A549 (cell line): ENCODE measurements at regions not wholly inside any gene's neighbourhood (a gene's known extent, or its start where the extent isn't known, plus 50 kb on each side); places are given as distances from the start of the nearest gene placed in this dataset.

Experiments
- ATAC-seq, 2 experiments: fragments of 200-7000 bp in 1 of 2; fragments of >200 bp in 1 of 2; cut with Nextera tagmentation in 1 of 2; cut with Tn5 transposase in 1 of 2; 3 replicates each; pipeline versions ENCODE4 v1.8.0 to v1.9.1; 2018 to 2020; ENCODE audit warnings: mild to moderate bottlenecking in 1 of 2, moderate library complexity in 1 of 2
- CTCF ChIA-PET: fragments of 300-600 bp; sonication (Branson Sonifier 250); formaldehyde crosslinking; extraction: SDS; loops from one replicate; lab custom pipeline; 2021; ENCODE audit warnings: antibody characterized with exemption, inconsistent platforms; lab: Yijun Ruan, JAX
- POLR2A ChIA-PET: fragments of 350-600 bp; formaldehyde crosslinking; extraction: SDS; loops from one replicate; lab custom pipeline; 2021; ENCODE audit warnings: antibody characterized with exemption, inconsistent platforms; lab: Yijun Ruan, JAX
- DNase-seq, 2 experiments: peaks; one replicate each; pipeline versions ENCODE4 v3.0.0 to v3.0.0-alpha.2; 2011 to 2016; ENCODE audit warnings: low read depth in 1 of 2, low spot score in 1 of 2
- FAIRE-seq: peaks from 2 replicates; lab custom pipeline; 2011; peaks lifted over from hg19 to GRCh38; lab: Jason Lieb, UNC
- H3K27ac ChIP-seq, 2 experiments: fragments of >200 bp; sonication (Bioruptor Twin); formaldehyde crosslinking; 3 replicates each; pipeline ENCODE4 v1.5.1; 2016 to 2017
- H3K4me1 ChIP-seq: fragments of >200 bp; sonication (Bioruptor Twin); formaldehyde crosslinking; 3 replicates; pipeline ENCODE4 v1.6.1; 2016
- H3K4me2 ChIP-seq: fragments of >200 bp; sonication (Bioruptor Twin); formaldehyde crosslinking; 3 replicates; pipeline ENCODE4 v1.6.1; 2016
- H3K4me3 ChIP-seq: fragments of >200 bp; sonication (Bioruptor Twin); formaldehyde crosslinking; 3 replicates; pipeline ENCODE4 v1.5.1; 2016
- H3K9me3 ChIP-seq: fragments of >200 bp; sonication (Bioruptor Twin); formaldehyde crosslinking; 3 replicates; pipeline ENCODE4 v1.6.1; 2016
- BHLHE40 ChIP-seq: IDR thresholded peaks from 2 replicates; pipeline ENCODE4 v1.6.1; 2012; ENCODE audit warnings: low read depth, low read length, inconsistent platforms
- CBX2 ChIP-seq: fragments of 200-600 bp; sonication (generic); IDR thresholded peaks from 2 replicates; pipeline ENCODE4 v1.6.1; 2016; ENCODE audit warnings: low read depth, mild to moderate bottlenecking, borderline replicate concordance
- CBX8 ChIP-seq: fragments of 200-600 bp; sonication (generic); IDR thresholded peaks from 2 replicates; pipeline ENCODE4 v1.6.1; 2016
- CTCF ChIP-seq: fragments of >200 bp; sonication (Bioruptor Twin); formaldehyde crosslinking; IDR thresholded peaks from 3 replicates; pipeline ENCODE4 v1.5.1; 2016
- EHMT2 ChIP-seq: fragments of 200-600 bp; sonication (generic); IDR thresholded peaks from 2 replicates; pipeline ENCODE4 v1.6.1; 2016; ENCODE audit warnings: antibody characterized with exemption, low read depth, mild to moderate bottlenecking, moderate library complexity
- EP300 ChIP-seq, 2 experiments: fragments of >200 bp; sonication (Bioruptor Twin); formaldehyde crosslinking; IDR thresholded peaks; 2 replicates in 1 of 2; 3 replicates in 1 of 2; pipeline ENCODE4 v1.6.1; 2016 to 2017
- ESRRA ChIP-seq: fragments of 150-350 bp; IDR thresholded peaks from 2 replicates; pipeline ENCODE4 v1.6.1; 2014; ENCODE audit warnings: mild to moderate bottlenecking, low read length, borderline replicate concordance
- FOSL2 ChIP-seq, 2 experiments: fragments of 450-650 bp in 1 of 2; fragments of >200 bp in 1 of 2; sonication (Bioruptor Twin) in 1 of 2; formaldehyde crosslinking; IDR thresholded peaks; 2 replicates each; pipeline versions ENCODE4 v1.5.0 to v1.6.1; 2016 to 2020; ENCODE audit warnings: mild to moderate bottlenecking in 1 of 2, moderate library complexity in 1 of 2
- GATA3 ChIP-seq: IDR thresholded peaks from 2 replicates; pipeline ENCODE4 v1.6.1; 2012; ENCODE audit warnings: borderline replicate concordance
- HOXA7 ChIP-seq: fragments of 250-450 bp; sonication (Bioruptor Pico); IDR thresholded peaks from 2 replicates; pipeline ENCODE4 v1.5.0; 2020; ENCODE audit warnings: mild to moderate bottlenecking, moderate library complexity
- HOXB13 ChIP-seq: fragments of 250-450 bp; sonication (Bioruptor Pico); IDR thresholded peaks from 2 replicates; pipeline ENCODE4 v1.5.0; 2020; ENCODE audit warnings: low read depth, mild to moderate bottlenecking, moderate library complexity
- HOXB5 ChIP-seq: fragments of 250-450 bp; sonication (Bioruptor Pico); IDR thresholded peaks from 2 replicates; pipeline ENCODE4 v1.5.0; 2020; ENCODE audit warnings: mild to moderate bottlenecking, moderate library complexity
- JUNB ChIP-seq: fragments of >200 bp; sonication (Bioruptor Twin); formaldehyde crosslinking; IDR thresholded peaks from 2 replicates; pipeline ENCODE4 v1.6.1; 2016
- KDM1A ChIP-seq: fragments of 200-600 bp; sonication (generic); IDR thresholded peaks from 2 replicates; pipeline ENCODE4 v1.6.1; 2016; ENCODE audit warnings: low read depth, mild to moderate bottlenecking
- KDM5A ChIP-seq: fragments of 200-600 bp; sonication (generic); IDR thresholded peaks from 2 replicates; pipeline ENCODE4 v1.6.1; 2016; ENCODE audit warnings: antibody characterized with exemption, mild to moderate bottlenecking
- PBX3 ChIP-seq: IDR thresholded peaks from 2 replicates; pipeline ENCODE4 v1.6.1; 2012
- POLR2AphosphoS2 ChIP-seq: conservative IDR thresholded peaks from 2 replicates; pipeline ENCODE4 v1.6.1; 2012; ENCODE audit warnings: low read length, improper control_type of control experiment, inconsistent platforms
- RARB ChIP-seq: fragments of 250-450 bp; sonication (Bioruptor Pico); IDR thresholded peaks from 2 replicates; pipeline ENCODE4 v1.8.0; 2021; ENCODE audit warnings: mild to moderate bottlenecking, moderate library complexity
- RCOR1 ChIP-seq: fragments of 150-350 bp; IDR thresholded peaks from 2 replicates; pipeline ENCODE4 v1.6.1; 2014; ENCODE audit warnings: antibody characterized with exemption, low read length, low read depth
- RFX5 ChIP-seq: fragments of 450-650 bp; IDR thresholded peaks from 2 replicates; pipeline ENCODE4 v1.7.1; 2014; ENCODE audit warnings: antibody characterized with exemption, mild to moderate bottlenecking, moderate library complexity
- RNF2 ChIP-seq: fragments of 200-600 bp; sonication (generic); IDR thresholded peaks from 2 replicates; pipeline ENCODE4 v1.6.1; 2016; ENCODE audit warnings: low read depth, mild to moderate bottlenecking, antibody characterized with exemption, moderate library complexity, borderline replicate concordance
- SMC3 ChIP-seq: fragments of >200 bp; sonication (Bioruptor Twin); formaldehyde crosslinking; IDR thresholded peaks from 3 replicates; pipeline ENCODE4 v1.6.1; 2018; ENCODE audit warnings: inconsistent platforms
- SREBF2 ChIP-seq: fragments of 450-650 bp; IDR thresholded peaks from 2 replicates; pipeline ENCODE4 v1.6.1; 2014; ENCODE audit warnings: mild to moderate bottlenecking, moderate library complexity
- WGBS: methylation state at CpG from one replicate; pipeline ENCODE4 v1.1.6; 2017; ENCODE audit errors: missing lambda C conversion rate; 5-methylcytosine and 5-hydroxymethylcytosine counted together
- TF ChIP-seq, protein P1 (sequence below): IDR thresholded peaks from 2 replicates; pipeline ENCODE4 v1.6.1; 2012; ENCODE audit warnings: low read depth, borderline replicate concordance
- TF ChIP-seq, protein P2 (sequence below): fragments of 450-650 bp; IDR thresholded peaks from 2 replicates; pipeline ENCODE4 v1.6.1; 2014; ENCODE audit warnings: antibody characterized with exemption
- TF ChIP-seq, protein P3 (sequence below): IDR thresholded peaks from 2 replicates; pipeline ENCODE4 v1.6.1; 2012
- TF ChIP-seq, protein P4 (sequence below): fragments of >200 bp; sonication (Bioruptor Twin); formaldehyde crosslinking; IDR thresholded peaks from 2 replicates; pipeline ENCODE4 v1.6.1; 2016

DNA sequence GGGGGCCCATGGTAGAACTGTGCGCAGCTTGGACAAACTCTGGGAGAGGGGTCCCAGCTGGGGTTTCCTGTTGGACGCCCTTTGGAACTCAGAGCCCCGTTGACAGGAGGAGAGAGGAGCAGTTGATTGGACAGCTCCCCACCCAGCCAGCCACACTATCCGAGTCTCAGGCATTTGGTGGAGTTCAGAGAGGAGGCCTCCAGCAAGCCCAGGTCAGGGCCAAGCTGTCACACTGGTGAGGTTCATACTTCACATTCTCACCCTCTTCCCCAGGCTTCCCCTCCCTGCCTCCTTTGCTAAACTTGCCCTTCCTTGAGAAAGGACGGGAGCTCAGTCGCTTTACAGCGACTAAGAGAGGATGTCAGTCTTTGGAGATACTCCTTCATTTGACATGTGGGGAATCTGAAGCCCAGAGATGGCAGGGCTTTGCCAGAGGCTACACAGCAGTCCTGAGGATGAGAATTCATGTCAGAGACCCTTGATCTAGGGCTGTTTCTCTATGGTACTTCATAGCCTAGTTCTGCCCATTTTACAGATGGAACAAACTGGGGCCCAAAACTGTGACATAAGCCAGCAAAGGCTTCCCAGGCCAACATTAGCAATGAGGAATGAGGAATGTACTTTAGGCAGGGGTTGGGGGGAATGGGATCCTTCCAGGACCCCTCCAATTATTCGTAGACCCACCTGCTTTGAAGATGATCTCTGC lies 142.2 kb downstream of the SMAD6 start:
- peaks cover 32% of the 10 kb centered on the region for H3K4me1 ChIP-seq

GRCh38 chr15:66844747-66845145 lies 142.7 kb downstream of the SMAD6 start:
- 92% methylated on average over 5 of the region's 5 CpGs for WGBS

More for the DNA sequence above, 142.2 kb downstream of the SMAD6 start:
- H3K27ac ChIP-seq, result no peak overlapping the region; a peak in 1 of 6 replicates
- H3K4me2 ChIP-seq, result no peak overlapping the region
- POLR2A ChIA-PET, result no interaction called here
- ATAC-seq, result no peak
- H3K9me3 ChIP-seq, result no peaks in the 10 kb centered on the region
- H3K4me3 ChIP-seq, result no peak overlapping the region
- CTCF ChIA-PET, result interaction anchor here (0.8 to 14.8 kb wide), 9 partner anchors 8 to 224 kb away, joined by 3 to 465 read pairs (median 43); partner anchors contain the start of gene SMAD6
- 90% methylated on average over 8 of the region's 8 CpGs for WGBS
- no peak for FAIRE-seq
- no peak for DNase-seq
- TF ChIP-seq, protein P1, sequence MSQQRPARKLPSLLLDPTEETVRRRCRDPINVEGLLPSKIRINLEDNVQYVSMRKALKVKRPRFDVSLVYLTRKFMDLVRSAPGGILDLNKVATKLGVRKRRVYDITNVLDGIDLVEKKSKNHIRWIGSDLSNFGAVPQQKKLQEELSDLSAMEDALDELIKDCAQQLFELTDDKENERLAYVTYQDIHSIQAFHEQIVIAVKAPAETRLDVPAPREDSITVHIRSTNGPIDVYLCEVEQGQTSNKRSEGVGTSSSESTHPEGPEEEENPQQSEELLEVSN, result no peak
- peak; percentile 52; the same call in 1 of the 2 replicates for TF ChIP-seq KDM1A

DNA sequence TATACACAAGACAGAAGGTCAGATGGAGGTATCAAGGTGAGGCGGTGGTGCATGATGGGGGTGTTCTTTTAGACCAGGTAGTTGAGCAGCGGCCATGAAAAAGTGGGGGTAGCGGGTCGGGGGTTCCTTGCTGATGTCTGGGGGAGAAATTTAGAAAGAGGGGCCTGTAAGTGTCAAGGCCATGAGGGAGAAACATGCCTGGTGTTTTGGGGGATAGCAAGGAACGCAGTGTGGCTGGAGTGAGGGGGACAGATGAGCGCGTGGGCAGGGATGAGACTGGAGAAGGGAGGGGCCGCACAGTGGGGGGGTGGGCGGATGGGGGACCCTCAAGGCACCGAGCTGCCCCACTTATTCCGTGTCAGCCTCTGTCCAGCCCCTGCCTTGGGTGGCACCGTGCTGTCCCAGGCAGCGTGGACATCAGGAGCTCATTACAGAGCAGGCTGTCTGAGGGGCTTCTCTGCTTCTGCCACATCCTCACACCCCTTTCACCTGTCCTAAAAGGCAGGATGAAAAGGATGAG lies 143.3 kb downstream of the SMAD6 start:
- CTCF ChIA-PET, result interaction anchor here (1.4 to 14.8 kb wide), 12 partner anchors 7 to 241 kb away, joined by 3 to 465 read pairs (median 30); partner anchors contain the start of gene SMAD6
- 79% methylated on average over 13 of the region's 13 CpGs for WGBS
- no peak for DNase-seq
- Histone ChIP-seq H3K4me1 (peaks cover 27% of the 10 kb centered on the region), H3K27ac (no peak overlapping the region), H3K4me2 (no peak overlapping the region), H3K9me3 (no peaks in the 10 kb centered on the region), H3K4me3 (no peak overlapping the region)
- ATAC-seq, result no peak
- FAIRE-seq, result no peak
- POLR2A ChIA-PET, result no interaction called here
- TF ChIP-seq ESRRA (no peak), SREBF2 (no peak), BHLHE40 (no peak), EP300 (IDR thresholded peaks at IDR 0.05) (no peak), FOSL2 (IDR thresholded peaks at IDR 0.05) (no peak), FOSL2 (CRISPR knock-in tag; IDR thresholded peaks at IDR 0.05) (no peak), KDM1A (no peak), RARB (CRISPR knock-in tag) (no peak), CBX2 (no peak), HOXB13 (CRISPR knock-in tag) (no peak), EHMT2 (no peak), CBX8 (no peak), JUNB (no peak), POLR2AphosphoS2 (no peak)
- TF ChIP-seq, protein P2, sequence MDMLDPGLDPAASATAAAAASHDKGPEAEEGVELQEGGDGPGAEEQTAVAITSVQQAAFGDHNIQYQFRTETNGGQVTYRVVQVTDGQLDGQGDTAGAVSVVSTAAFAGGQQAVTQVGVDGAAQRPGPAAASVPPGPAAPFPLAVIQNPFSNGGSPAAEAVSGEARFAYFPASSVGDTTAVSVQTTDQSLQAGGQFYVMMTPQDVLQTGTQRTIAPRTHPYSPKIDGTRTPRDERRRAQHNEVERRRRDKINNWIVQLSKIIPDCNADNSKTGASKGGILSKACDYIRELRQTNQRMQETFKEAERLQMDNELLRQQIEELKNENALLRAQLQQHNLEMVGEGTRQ, result no peak
- TF ChIP-seq, protein P3, sequence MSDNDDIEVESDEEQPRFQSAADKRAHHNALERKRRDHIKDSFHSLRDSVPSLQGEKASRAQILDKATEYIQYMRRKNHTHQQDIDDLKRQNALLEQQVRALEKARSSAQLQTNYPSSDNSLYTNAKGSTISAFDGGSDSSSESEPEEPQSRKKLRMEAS, result no peak

More at GRCh38 chr15:66844747-66845145, 142.7 kb downstream of the SMAD6 start:
- ChIA-PET CTCF (interaction anchor here (1.4 to 14.8 kb wide), 9 partner anchors 8 to 225 kb away, joined by 3 to 465 read pairs (median 43); partner anchors contain the start of gene SMAD6), POLR2A (no interaction called here)
- no peak for ATAC-seq
- Histone ChIP-seq H3K4me2 (no peak overlapping the region), H3K4me1 (peaks cover 27% of the 10 kb centered on the region), H3K9me3 (no peaks in the 10 kb centered on the region)
- TF ChIP-seq KDM5A (no peak), RFX5 (no peak), HOXB5 (CRISPR knock-in tag) (no peak), HOXA7 (no peak), EHMT2 (no peak), SMC3 (no peak), CTCF (no peak), GATA3 (no peak), RCOR1 (no peak), FOSL2 (IDR thresholded peaks at IDR 0.05) (no peak), FOSL2 (CRISPR knock-in tag; IDR thresholded peaks at IDR 0.05) (no peak), JUNB (no peak), RNF2 (no peak), PBX3 (no peak)
- TF ChIP-seq, protein P4, sequence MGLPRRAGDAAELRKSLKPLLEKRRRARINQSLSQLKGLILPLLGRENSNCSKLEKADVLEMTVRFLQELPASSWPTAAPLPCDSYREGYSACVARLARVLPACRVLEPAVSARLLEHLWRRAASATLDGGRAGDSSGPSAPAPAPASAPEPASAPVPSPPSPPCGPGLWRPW, result no peak
- TF ChIP-seq, all 56 proteins: peak for 0
- DNase-seq (no peak), FAIRE-seq (no peak)
- Histone ChIP-seq H3K27ac (no peak overlapping the region), H3K4me3 (no peak overlapping the region)
